ENCODE measurements at regions not wholly inside any gene's neighbourhood (a gene's known extent, or its start where the extent isn't known, plus 50 kb on each side); places are given as distances from the start of the nearest gene placed in this dataset.

GRCh38 chr2:60000686-60001085 is 552.8 kb downstream of the BCL11A start:
- H3K9me3 ChIP-seq = no peaks in the 10 kb centered on the region
- no peak overlapping the region for H3K4me3 ChIP-seq
- TF ChIP-seq CTCF (IDR thresholded peaks at IDR 0.05) (no peak), POLR2AphosphoS5 (IDR thresholded peaks at IDR 0.05) (no peak), POLR2A (IDR thresholded peaks at IDR 0.05) (no peak)
- intact Hi-C loops (cut with DNase I; ENCODE audit: low total_unique reads) = no loop called here
- H3K36me3 ChIP-seq = no peaks in the 10 kb centered on the region
- no peaks in the 10 kb centered on the region for H3K4me1 ChIP-seq
- no peak overlapping the region for H3K27ac ChIP-seq
- no peak for DNase-seq (ENCODE audit: low spot score in 2 of 2)
- no peaks in the 10 kb centered on the region for H3K27me3 ChIP-seq

- no peak for DNase-seq (ENCODE audit: low spot score in 2 of 2)
- Histone ChIP-seq H3K9me3 (no peaks in the 10 kb centered on the region), H3K4me3 (no peak overlapping the region), H3K4me1 (no peaks in the 10 kb centered on the region), H3K27ac (no peak overlapping the region), H3K36me3 (no peaks in the 10 kb centered on the region), H3K27me3 (no peaks in the 10 kb centered on the region)
- intact Hi-C loops (cut with DNase I; ENCODE audit: low total_unique reads) = no loop called here
- no peak for TF ChIP-seq POLR2A (IDR thresholded peaks at IDR 0.05)
- TF ChIP-seq POLR2AphosphoS5 (IDR thresholded peaks at IDR 0.05) = no peak
- TF ChIP-seq CTCF (IDR thresholded peaks at IDR 0.05) = no peak
Measured at GRCh38 chr2:59998324-59998723, 555.1 kb downstream of the BCL11A start.

GRCh38 chr2:59997371-59997770 is 556.1 kb downstream of the BCL11A start:
- no peaks in the 10 kb centered on the region for H3K4me1 ChIP-seq
- intact Hi-C loops (cut with DNase I; ENCODE audit: low total_unique reads) = no loop called here
- H3K36me3 ChIP-seq = no peaks in the 10 kb centered on the region
- H3K27ac ChIP-seq = no peak overlapping the region
- DNase-seq (ENCODE audit: low spot score in 2 of 2) = no peak
- no peak overlapping the region for H3K4me3 ChIP-seq
- H3K27me3 ChIP-seq = no peaks in the 10 kb centered on the region
- H3K9me3 ChIP-seq = no peaks in the 10 kb centered on the region
- no peak for TF ChIP-seq POLR2AphosphoS5 (IDR thresholded peaks at IDR 0.05)
- TF ChIP-seq CTCF (IDR thresholded peaks at IDR 0.05) = no peak
- TF ChIP-seq POLR2A (IDR thresholded peaks at IDR 0.05) = no peak

- no peaks in the 10 kb centered on the region for H3K4me1 ChIP-seq
- H3K27ac ChIP-seq = no peak overlapping the region
- DNase-seq (ENCODE audit: low spot score in 2 of 2) = no peak
- no peaks in the 10 kb centered on the region for H3K9me3 ChIP-seq
- no peak overlapping the region for H3K4me3 ChIP-seq
- TF ChIP-seq POLR2A (IDR thresholded peaks at IDR 0.05) (no peak), CTCF (IDR thresholded peaks at IDR 0.05) (no peak), POLR2AphosphoS5 (IDR thresholded peaks at IDR 0.05) (no peak)
- H3K36me3 ChIP-seq = no peaks in the 10 kb centered on the region
- intact Hi-C loops (cut with DNase I; ENCODE audit: low total_unique reads) = no loop called here
- H3K27me3 ChIP-seq = no peaks in the 10 kb centered on the region
Measured at GRCh38 chr2:59996855-59997254, 556.6 kb downstream of the BCL11A start.

GRCh38 chr2:59993726-59994125 is 559.7 kb downstream of the BCL11A start:
- H3K27me3 ChIP-seq = no peaks in the 10 kb centered on the region
- intact Hi-C loops (cut with DNase I; ENCODE audit: low total_unique reads) = no loop called here
- no peak for TF ChIP-seq POLR2AphosphoS5 (IDR thresholded peaks at IDR 0.05)
- no peak for TF ChIP-seq POLR2A (IDR thresholded peaks at IDR 0.05)
- no peak for TF ChIP-seq CTCF (IDR thresholded peaks at IDR 0.05)
- no peak overlapping the region for H3K4me3 ChIP-seq
- H3K36me3 ChIP-seq = no peaks in the 10 kb centered on the region
- no peaks in the 10 kb centered on the region for H3K9me3 ChIP-seq
- DNase-seq (ENCODE audit: low spot score in 2 of 2) = no peak
- no peaks in the 10 kb centered on the region for H3K4me1 ChIP-seq
- no peak overlapping the region for H3K27ac ChIP-seq
